ENCODE measurements at regions not wholly inside any gene's neighbourhood (a gene's known extent, or its start where the extent isn't known, plus 50 kb on each side); places are given as distances from the start of the nearest gene placed in this dataset.
A peak's percentile ranks its signal among the peaks of the same experiment; 100 is the strongest.

GRCh38 chr6:22041797-22042480 is 254.9 kb downstream of the PRL start:
- no peak overlapping the region for H2BK20ac ChIP-seq (ENCODE audit: low read depth, low read length)
- H4K8ac ChIP-seq (ENCODE audit: low read depth in 2 of 2, low read length in 2 of 2), result no peak overlapping the region; a peak in 1 of 4 replicates
- dilution Hi-C loops (cut with HindIII; ENCODE audit: low sequenced_read_pairs, unreplicated experiment), result no loop called here
- no peaks in the 10 kb centered on the region for H3K27me3 ChIP-seq (ENCODE audit: control insufficient read depth, insufficient read depth, low read length)
- DNase-seq (peak; percentile 81), ATAC-seq (ENCODE audit: low read depth) (peak; percentile 94)
- H3K9me1 ChIP-seq (ENCODE audit: insufficient read depth, low read length), result peaks cover 14% of the 10 kb centered on the region; the same call in 1 of the 2 replicates
- 0 out of 2 replicates have a peak overlapping the region, but pooled peaks have one; percentile 12 for H3K23ac ChIP-seq (ENCODE audit: low read depth, low read length)
- POLR2A ChIA-PET (ENCODE audit: unreplicated experiment), result interaction anchor here (0.5 to 0.7 kb wide), 3 partner anchors 9 to 293 kb away, joined by 3 read pairs; no protein-coding TSS in a partner anchor
- H3K79me1 ChIP-seq (ENCODE audit: low read depth in 1 of 2, low read length in 2 of 2), result peaks cover 0 to 9% of the 10 kb centered on the region in 2 experiments; a peak in 1 of 4 replicates
- 0 out of 2 replicates have a peak overlapping the region, but pooled peaks have one; percentile 23 for H4K91ac ChIP-seq (ENCODE audit: insufficient read depth, low read depth, low read length)
- CTCF ChIA-PET, result no interaction called here
- no peak overlapping the region for H4K5ac ChIP-seq (ENCODE audit: low read depth, low read length)
- no peak overlapping the region for H2BK15ac ChIP-seq (ENCODE audit: low read depth, low read length)
- H2AFZ ChIP-seq (replicated peaks; ENCODE audit: low read length, poor library complexity), result no peak overlapping the region
- no CpG with 5 or more reads among the region's 3 CpGs for WGBS, 2 experiments (ENCODE audit: extremely low coverage in 2 of 2, insufficient read length in 1 of 2)
- H3K4ac ChIP-seq (ENCODE audit: low read depth, low read length), result no peak overlapping the region
- TF ChIP-seq CTCF (conservative IDR thresholded peaks at IDR 0.05; ENCODE audit: low read depth, low read length) (no peak), CHD1 (IDR thresholded peaks at IDR 0.05; ENCODE audit: low read depth, low read length) (no peak), MAFK (IDR thresholded peaks at IDR 0.05; ENCODE audit: low read depth, low read length) (peak; percentile 82)
- H3K9me3 ChIP-seq (ENCODE audit: control insufficient read depth, insufficient read depth, low read length), result peaks cover 2% of the 10 kb centered on the region; the same call in 1 of the 2 replicates
- H3K4me3 ChIP-seq (ENCODE audit: insufficient read depth, low read depth, low read length), result no peak overlapping the region
- no peaks in the 10 kb centered on the region for H4K20me1 ChIP-seq (ENCODE audit: insufficient read depth, low read length)
- H3K56ac ChIP-seq (ENCODE audit: extremely low read depth, insufficient read depth, low read length), result no peak overlapping the region
- no peak overlapping the region for H3K4me2 ChIP-seq (ENCODE audit: low read depth, low read length)
- H3K18ac ChIP-seq (ENCODE audit: low read depth, low read length), result 0 out of 2 replicates have a peak overlapping the region, but pooled peaks have one; percentile 7
- in situ Hi-C loops (cut with MboI; ENCODE audit: low sequenced_read_pairs), result no loop called here
- H3K9ac ChIP-seq (ENCODE audit: low read depth, low read length), result no peak overlapping the region
- peaks cover 14% of the 10 kb centered on the region for H3K4me1 ChIP-seq (ENCODE audit: control insufficient read depth, insufficient read depth, low read length)
- no peak overlapping the region for H3K14ac ChIP-seq (replicated peaks; ENCODE audit: low read depth, low read length)
- peak overlapping the region; percentile 26; the same call in 1 of the 2 replicates for H3K27ac ChIP-seq (ENCODE audit: insufficient read depth, low read length)
- no peak overlapping the region for H2AK5ac ChIP-seq (ENCODE audit: low read depth, low read length)
- intact Hi-C loops (cut with micrococcal nuclease), result no loop called here
- H2BK120ac ChIP-seq (ENCODE audit: low read depth, low read length), result no peak overlapping the region
- peak overlapping the region; percentile 25 for H2BK5ac ChIP-seq (ENCODE audit: low read depth, low read length, poor library complexity, severe bottlenecking)
- H2AK9ac ChIP-seq (replicated peaks; ENCODE audit: low read depth, low read length, poor library complexity), result no peak overlapping the region
- BruUV-seq (replicated peaks), result no TSS peak
- H3K36me3 ChIP-seq (ENCODE audit: control insufficient read depth, insufficient read depth, low read length), result no peaks in the 10 kb centered on the region
